Superior temporal gyrus (tissue), 1 donor: ENCODE measurements at regions not wholly inside any gene's neighbourhood (a gene's known extent, or its start where the extent isn't known, plus 50 kb on each side); places are given as distances from the start of the nearest gene placed in this dataset.

Experiments used
- DNase-seq: peaks from one replicate; pipeline ENCODE4 v3.0.0-alpha.2; 2016; ENCODE audit errors: extremely low spot score

DNA sequence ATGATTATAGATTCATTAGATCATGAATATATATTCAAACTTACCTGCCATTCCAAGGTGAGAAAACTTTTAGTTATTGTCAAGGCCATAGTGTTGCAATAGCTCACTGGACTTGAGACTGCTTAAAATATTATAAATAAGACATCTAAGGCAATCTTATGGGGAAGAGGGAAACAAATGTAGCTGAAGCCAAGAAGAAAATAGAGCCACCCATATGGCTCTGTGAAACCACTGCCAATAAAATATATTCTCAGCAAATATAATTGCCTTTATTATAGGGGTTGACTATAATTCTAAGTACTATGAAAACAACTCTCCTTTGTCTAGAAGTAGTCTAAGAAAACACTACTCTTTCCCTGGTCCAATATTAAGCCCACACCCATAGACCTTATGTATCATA lies 938.5 kb downstream of the FSTL5 start:
- DNase-seq = no peak

DNA sequence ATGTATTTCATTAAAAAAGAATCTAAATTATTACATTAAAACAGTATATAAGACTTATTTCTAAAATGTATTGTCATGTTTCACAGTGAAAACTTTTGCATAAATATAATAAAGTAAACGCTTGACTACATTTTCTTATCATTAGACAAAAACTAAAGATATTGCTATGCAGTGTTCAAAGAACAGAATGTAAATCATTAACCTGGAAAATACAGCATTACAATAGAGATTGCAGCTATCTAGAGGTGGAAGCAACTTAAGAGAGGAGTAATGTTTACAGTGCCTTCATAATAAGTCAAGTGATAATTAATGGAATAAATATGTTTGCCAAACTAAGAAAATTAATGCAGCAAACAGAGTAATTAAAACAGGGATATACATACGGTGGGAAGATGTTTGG lies 940.9 kb downstream of the FSTL5 start:
- DNase-seq = no peak

DNA sequence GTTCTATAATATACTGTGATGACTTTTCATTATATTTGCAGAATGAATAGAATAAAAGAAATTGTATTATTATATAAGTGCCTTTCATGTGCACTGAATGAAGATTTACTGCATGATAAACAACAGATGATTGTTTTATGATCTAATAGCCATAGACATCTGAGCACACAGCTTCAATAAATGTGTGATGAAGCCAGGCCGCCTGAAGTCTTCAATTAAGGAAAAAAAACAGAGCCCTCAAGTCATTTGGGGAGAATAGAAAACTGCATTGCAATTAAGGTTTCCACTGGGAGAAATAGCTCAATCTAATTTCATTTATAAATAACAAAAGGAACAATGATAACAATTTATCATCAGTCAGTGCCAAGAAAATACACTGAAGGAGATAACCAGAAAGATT lies 955.2 kb downstream of the FSTL5 start:
- no peak for DNase-seq

DNA sequence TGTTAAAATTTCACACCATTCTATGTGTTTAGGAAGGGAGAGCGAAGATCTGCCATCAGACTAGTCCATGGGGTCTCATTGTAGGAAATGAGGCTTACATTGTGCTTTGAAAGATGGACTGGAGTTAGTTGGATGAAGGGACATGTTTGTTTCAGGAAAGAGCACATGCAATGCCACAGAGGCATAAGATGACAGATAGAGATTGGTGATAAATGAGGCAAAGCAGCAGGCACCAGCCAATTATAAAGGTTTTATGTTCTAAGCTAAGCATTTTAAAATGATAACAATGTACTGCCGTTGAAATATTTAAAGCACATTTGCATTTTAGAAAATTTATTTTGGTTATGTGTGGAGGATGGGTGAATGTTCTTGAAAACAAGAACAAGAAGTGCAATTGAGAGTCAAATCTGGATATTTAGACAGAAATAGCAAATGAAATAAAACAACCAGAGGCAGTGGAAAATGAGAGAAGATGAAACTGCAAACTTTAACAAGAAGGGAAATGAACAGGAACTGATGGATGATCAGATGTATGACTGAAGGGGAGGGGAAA lies 957.2 kb downstream of the FSTL5 start:
- peak; percentile 59 for DNase-seq

DNA sequence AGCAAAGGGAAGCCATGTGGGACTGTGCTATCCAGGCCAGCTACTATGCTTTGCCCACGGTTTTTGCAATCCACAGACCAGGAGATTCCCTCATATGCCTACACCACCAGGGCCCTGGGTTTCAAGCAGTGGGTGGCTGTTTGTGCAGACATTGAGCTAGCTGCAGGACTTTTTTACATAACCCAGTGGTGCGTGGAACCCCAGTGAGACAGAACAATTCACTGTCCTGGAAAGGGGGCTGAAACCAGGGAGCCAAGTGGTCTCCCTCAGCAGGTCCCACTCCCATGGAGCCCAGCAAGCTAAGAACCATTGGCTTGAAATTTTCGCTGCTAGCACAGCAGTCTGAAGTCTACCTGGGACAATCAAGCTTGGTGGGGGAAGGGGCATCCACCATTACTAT lies 959.9 kb downstream of the FSTL5 start:
- DNase-seq = no peak

DNA sequence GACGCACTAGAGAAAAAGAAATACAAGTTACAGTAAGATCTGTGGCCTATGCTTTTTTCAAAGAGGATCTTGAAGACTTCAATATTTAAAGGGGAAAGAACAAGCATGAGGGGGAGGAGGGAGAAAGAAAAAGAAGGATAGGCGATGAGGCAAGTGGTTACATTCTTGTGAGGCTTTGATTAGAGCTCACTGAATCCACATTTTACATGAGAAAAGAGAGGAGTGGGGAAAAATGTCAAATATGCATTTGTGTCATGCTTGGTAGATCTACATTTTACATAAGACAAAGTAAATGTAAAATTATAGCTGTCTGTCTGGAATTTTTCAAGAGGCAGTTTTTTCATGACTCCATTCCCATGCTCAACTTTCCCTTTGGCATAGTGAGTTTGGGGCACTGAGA lies 965.9 kb downstream of the FSTL5 start:
- DNase-seq = no peak

DNA sequence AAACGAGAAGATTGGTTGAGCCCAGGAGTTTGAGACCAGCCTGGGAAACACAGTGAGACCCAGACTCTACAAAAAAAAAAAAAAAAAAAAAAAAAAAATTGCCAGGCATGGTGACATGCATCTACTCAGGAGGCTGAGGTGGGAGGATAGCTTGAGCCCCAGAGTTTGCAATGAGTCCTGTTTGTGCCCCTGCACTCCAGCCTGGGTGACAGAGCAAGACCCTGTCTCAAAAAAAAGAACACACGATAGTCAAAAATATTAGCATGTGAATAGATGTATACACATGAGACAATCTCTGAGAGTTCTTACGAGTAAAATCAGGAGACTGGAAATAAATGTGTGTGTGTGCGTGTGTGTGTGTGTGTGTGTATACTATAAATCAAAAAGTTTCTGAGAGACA lies 966.3 kb downstream of the FSTL5 start:
- no peak for DNase-seq

DNA sequence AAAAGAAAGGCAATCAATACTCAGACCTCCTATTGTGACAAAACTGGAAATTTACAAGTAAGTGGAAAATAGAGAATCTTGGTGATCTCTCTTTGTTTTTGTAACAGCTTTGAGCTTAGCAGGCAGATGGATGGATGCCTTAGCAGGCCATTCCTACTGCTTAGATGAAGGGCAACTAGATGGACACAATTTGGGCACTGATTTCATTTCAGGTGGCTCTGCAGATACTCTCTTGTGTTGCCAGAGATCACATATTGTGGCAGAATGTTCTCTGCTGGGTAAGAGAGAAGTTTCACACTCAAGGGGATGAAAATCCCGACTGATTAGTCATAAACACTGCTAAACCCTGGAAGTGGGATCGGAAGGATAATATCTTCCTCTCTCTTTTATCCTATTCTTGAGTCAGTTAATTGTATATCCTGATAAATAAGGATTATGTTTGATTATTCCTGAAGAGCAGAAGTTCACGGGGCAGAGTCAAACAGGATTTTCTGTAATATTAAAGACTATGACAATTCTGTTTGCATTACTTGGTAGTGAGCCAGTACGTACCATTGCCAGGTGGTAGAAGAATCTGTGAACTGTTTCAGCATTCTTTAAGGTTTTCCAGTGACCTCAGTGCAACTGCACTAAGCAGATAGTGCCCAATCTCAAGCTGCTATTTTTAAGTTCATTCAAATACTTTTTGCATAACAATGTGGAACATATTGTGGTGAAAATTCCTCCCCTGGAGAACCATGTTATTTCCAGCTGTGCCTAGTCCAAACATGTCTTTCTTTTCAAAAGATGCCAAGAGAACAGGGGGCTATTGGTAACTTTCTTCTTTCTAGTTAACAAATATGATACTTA lies 974.3 kb downstream of the FSTL5 start:
- DNase-seq = no peak

DNA sequence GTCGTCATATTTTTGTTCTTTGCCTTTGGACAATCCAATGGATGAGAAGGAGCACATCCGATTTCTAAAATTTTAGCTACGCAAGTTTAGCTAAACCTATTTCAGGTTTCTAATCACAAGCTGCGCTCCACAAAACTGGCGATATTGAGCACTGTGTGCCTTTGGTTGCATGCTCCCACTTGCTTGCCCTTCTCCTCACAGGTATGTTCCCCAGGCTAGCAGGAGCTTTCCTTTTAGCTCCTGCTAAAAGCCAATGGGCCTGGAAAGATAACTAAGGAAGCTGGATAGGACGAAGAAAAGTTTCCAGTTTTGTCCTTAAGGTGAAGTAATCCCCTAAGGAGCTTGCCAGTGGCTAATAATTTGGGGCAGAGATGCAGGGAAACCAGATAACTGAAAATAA lies 975.2 kb downstream of the FSTL5 start:
- no peak for DNase-seq

DNA sequence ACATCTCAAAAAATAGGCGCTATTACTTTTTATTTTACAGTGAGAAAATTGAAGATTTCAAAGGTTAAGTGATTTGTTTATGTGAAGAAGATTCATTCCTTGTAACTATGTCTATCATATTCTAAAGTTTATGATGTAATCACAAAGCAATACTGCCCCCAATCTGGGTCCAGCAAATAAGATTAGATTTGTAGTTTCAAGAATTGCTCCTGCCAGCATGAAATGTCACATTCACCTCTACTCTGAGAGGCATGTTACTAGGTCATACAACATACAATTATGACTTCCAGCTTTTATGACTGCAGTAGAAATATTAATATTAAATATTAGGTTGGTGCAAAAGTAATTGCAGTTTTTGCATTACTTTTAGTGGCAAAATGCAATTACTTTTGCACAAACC lies 976.2 kb downstream of the FSTL5 start:
- no peak for DNase-seq

DNA sequence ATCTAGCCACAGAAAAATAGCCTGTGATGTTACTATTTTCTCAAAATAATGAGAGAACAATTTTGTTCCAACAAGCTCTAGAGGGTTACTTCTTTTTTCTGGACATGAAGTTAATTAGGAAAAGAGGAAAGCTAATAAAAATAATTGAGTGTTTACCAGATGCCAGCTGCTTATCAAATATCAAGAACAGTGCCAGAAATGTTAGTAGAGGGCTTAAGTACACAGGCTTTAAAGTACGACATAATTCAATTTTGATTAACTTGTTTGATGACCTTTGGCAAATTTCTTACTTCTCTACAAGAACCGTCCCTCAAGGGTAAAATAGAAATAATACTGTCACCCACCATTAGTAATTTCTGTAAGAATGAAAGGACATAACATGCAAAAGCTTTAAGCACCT lies 977.0 kb downstream of the FSTL5 start:
- no peak for DNase-seq

DNA sequence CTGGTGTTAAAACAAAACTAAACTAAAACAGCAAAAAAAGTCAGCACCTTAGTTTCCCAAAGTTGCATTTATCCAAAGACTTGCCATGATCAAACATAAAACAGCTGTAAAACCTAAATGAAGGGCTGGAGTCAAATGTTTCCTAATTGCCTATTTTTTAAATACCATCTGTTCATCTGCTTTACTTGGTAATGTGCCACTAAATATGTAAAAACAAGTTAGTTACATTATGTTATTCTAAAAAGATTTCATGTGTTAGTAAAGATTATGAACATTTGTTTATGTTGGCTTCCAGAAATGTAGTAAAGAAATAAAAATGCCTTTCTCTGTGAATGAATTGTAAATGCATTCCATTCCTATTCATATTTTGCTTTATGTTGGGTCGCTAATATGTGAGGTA lies 977.8 kb downstream of the FSTL5 start:
- DNase-seq = no peak

DNA sequence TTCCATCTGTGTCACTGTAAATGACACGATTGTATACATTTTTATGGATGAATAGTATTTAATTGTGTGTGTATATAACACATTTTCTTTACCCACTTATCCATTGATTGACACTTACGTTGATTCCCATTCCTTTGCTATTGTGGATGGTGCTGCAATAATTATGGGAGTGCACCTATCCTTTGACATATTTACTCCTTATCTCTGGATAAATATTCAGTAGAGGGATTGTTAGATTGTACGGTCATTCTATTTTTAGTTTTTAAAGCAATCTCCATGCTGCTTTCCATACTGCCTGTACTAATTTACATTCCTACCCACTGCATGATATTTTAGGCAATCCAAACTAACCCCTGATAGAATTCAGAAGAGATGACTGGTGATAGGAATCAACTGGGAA lies 980.1 kb downstream of the FSTL5 start:
- DNase-seq = no peak

DNA sequence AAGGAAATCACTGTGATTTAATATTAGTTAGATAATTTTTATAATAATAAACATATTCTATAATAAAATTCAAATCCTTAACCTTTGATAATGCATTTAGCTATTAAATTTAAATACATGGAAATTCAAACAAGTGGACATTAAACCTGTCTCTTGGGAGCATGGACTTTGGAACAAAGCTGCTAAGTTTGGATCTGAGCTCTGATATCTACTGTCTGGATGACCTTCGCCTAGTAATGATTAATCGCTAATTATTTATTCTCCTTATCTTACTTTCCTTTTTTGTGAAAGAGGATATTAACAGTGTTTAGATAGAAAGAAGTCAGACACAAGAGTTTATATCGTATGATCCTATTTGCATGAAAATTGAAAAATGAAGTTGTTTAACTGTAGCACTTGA lies 980.9 kb downstream of the FSTL5 start:
- no peak for DNase-seq

DNA sequence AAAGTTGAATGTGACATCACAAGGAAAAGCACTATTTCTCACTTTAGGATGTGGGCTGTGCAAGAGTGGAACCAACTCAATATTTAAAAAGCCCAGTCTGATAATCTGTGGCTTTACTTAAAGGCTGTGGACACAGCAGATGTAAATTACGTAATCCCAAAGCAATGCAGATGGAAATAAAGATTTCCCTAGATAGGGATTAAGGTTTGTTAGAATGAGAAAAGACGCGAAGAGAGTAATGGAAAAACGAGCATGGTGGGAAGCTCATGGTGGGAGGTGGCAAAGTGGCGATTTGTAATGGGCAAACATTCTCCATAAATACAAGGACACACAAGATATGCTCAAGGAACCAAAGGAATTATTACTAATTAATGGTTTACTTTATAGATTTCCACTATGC lies 985.5 kb downstream of the FSTL5 start:
- no peak for DNase-seq

DNA sequence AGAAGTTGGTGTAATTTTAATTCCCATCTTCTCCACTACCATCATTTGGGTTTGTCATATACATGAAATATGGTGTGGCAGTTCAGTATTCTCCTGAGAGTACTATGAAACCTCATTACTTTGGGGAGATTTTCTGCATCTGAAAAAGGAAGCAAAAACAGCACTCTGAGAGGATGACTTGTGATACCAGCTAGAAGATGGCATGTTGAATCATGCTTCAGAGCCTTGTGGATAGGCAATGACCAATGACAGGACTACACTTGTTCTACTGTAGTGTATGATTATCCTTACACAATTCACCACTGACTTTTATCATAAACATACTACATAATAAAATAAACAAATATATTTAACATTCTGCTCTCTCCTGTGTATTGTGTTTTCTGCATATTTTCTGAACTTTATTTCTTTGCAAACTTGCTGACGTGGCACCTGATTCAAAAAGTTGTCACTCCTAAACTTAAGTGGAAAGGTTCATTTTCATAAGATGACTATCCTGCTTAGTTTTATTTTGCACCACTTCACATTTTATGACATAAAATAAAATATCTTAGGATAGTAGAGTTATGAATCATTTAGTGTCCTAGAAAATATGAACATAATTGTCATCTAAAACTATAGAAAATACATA lies 991.3 kb downstream of the FSTL5 start:
- no peak for DNase-seq

DNA sequence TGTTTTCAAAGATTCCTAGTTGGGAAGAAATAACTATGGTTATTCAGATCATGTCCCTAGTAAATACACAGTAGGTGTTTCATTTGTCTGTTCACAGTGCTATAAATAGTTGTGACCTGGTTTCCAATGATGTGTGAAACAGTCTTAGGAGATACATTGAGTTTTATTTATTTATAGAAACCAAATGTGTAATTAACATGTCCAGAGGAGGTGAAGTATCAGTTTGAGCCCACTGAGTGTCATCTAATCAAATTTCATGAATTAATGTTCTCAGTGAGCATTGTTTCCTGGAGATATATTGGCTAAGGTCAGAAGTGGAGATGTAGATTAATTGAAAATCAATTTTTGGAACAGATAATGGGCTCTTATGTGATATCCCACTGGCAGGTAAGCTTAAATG lies 996.3 kb downstream of the FSTL5 start:
- DNase-seq = no peak

DNA sequence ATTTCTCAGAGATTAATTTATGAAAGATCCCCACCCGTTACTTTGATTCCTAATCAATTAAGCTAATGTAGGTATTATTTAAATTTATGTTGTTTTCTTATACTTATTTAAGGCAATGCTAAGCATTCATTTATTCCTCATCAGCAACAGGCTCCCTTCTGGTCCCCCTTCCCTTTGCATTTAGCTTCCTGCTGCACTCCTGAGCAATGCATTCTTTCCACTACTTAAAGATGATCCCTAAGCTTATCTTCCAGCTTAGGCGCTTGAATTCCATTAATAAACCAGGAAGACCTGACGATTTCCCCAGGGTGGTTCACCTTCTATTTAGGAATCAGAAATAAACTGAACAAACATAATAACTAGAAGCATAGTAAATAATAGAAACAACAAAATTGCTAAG lies 1003.1 kb downstream of the FSTL5 start:
- DNase-seq = no peak

DNA sequence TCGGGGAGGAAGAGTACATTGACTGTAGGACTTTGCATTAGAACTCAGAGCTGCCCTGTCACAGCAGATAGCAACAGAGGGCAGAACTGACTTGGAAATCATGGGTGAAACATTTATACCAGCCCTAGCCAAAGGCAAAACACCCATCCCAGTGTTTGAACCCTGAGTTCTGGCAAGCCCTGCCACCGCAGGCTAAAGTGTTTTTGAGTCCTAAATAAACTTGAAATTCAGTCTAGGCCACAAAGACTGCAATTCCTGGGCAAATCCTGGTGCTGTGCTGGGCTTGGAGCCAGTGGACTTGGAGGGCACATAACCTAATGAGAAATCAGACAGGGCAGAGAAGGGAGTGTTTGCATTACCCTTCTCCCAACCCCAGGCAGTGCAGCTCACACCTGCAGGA lies 1015.7 kb downstream of the FSTL5 start:
- DNase-seq = no peak

DNA sequence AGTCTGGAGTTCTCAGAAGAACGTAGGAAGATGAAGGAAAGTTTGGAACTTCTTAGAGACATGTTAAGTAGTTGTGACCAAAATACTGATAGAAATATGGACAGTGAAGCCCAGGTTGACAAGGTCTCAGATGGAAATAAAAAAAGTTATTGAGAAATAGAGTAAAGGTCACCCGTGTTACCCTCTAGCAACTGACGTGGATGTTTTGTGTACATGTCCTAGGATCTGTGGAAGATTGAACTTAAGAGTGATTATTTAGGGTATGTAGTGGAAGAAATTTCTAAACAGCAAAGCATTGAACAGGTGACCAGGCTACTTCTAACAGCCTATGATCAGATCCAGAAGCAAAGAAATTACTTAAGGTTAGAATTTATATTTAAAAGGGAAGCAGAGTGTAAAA lies 1020.4 kb downstream of the FSTL5 start:
- no peak for DNase-seq

DNA sequence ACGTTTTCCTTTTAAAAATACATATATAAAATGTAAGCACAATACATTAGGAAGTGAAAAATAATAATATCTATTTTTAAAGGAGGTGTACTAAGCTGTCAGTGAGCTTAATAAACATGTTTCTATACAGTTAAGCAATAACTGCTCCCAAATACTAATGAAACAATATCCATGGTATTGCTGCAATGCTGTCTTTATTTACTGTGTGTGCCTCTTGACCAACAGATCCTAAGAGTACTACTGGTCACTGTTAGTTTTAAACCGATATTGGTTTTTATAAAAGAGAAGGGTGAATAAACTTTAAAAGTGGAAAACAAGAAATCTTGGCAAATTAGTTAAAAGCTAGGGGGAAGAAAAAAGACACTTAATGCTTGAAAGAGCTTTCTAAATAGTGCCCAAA lies 1029.0 kb downstream of the FSTL5 start:
- DNase-seq = no peak

DNA sequence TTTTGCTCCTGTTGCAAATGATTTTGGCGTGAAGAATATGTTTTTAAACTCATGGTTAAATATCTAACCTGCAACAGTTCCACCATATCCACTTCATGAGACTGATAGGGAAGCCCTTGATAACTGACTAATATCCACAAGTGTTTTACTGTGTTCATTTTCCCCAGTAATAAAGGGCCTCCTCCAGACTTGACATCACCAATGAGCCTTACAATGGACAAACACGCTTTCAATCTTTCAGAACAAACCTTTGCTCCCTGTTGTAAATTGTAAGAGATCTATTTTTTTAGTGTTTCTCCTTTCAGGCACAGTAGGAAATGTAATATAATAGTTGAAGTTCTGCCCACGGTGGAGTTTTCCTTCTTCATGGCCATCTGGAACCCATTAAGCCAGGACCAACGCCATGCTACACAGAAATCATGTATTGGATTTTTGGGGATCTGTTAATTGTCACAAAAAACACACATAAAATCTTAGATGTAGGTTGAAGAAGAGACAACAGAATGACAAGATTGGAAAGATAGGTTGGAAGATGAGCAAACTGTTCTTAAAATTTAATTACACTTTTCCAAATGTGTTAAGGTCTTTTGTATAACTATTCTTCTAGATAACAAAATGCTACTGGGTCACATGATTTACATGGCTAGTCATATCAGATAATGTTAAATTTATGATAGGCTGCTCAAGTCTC lies 1030.1 kb downstream of the FSTL5 start:
- DNase-seq = no peak
